Adrenal gland (tissue), 5 donors: ENCODE measurements at regions not wholly inside any gene's neighbourhood (a gene's known extent, or its start where the extent isn't known, plus 50 kb on each side); places are given as distances from the start of the nearest gene placed in this dataset.

Experiments used
- POLR2A ChIP-seq, 2 donors: fragments of 450-650 bp; IDR thresholded peaks; one replicate each; pipeline ENCODE4 v1.6.1; 2017; ENCODE audit warnings: antibody characterized with exemption in 2 of 2, mild to moderate bottlenecking in 2 of 2, moderate library complexity in 1 of 2
- TF ChIP-seq, protein P1 (sequence below), 6 experiments: fragments of 450-650 bp in 4 of 6; fragments of 200-600 bp in 2 of 6; sonication (generic) in 1 of 6; IDR thresholded peaks; 1 replicate in 5 of 6; 2 replicates in 1 of 6; pipeline versions ENCODE4 v1.5.1 to v1.8.0; 2016 to 2021; ENCODE audit warnings: antibody characterized with exemption in 6 of 6, mild to moderate bottlenecking in 2 of 6, moderate library complexity in 1 of 6
- donor health status: DM: no; HTN: no; CAD: no.

DNA sequence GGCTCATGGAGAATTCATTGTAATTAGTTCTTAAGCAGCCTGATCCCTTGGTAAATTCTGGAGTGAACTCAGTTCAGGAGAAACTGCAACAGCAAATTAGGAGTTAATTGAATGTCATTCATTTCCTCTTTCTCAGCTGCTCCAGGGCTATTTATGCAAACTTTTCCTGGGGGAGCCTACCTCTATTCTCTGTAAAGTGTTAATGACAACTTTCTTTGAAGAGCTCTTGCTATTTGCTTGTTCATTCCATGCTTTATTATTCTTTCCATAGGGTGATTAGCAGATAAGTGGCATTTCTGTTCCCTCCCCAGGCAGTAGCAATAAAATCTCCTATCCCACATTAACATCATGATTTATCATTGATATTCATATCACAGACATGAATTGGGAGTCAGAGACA, 267.6 kb upstream of the DDI1 start:
- TF ChIP-seq, protein P1, sequence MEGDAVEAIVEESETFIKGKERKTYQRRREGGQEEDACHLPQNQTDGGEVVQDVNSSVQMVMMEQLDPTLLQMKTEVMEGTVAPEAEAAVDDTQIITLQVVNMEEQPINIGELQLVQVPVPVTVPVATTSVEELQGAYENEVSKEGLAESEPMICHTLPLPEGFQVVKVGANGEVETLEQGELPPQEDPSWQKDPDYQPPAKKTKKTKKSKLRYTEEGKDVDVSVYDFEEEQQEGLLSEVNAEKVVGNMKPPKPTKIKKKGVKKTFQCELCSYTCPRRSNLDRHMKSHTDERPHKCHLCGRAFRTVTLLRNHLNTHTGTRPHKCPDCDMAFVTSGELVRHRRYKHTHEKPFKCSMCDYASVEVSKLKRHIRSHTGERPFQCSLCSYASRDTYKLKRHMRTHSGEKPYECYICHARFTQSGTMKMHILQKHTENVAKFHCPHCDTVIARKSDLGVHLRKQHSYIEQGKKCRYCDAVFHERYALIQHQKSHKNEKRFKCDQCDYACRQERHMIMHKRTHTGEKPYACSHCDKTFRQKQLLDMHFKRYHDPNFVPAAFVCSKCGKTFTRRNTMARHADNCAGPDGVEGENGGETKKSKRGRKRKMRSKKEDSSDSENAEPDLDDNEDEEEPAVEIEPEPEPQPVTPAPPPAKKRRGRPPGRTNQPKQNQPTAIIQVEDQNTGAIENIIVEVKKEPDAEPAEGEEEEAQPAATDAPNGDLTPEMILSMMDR (IDR thresholded peaks at IDR 0.05): no peak
- no peak for TF ChIP-seq POLR2A (IDR thresholded peaks at IDR 0.05)
